HEK293 (cell line): ENCODE measurements at regions not wholly inside any gene's neighbourhood (a gene's known extent, or its start where the extent isn't known, plus 50 kb on each side); places are given as distances from the start of the nearest gene placed in this dataset.

Experiments used
- CTCF ChIA-PET: fragments of 350-600 bp; formaldehyde crosslinking; extraction: SDS; loops from one replicate; lab custom pipeline; 2021; ENCODE audit warnings: antibody characterized with exemption; lab: Yijun Ruan, JAX
- POLR2A ChIA-PET: fragments of 300-600 bp; formaldehyde crosslinking; extraction: SDS; loops from one replicate; lab custom pipeline; 2020; ENCODE audit warnings: antibody characterized with exemption, inconsistent platforms; lab: Yijun Ruan, JAX
- H3K27ac ChIP-seq: fragments of 200-500 bp; sonication (Bioruptor generic); 2 replicates; pipeline ENCODE4 v1.5.1; 2014; ENCODE audit warnings: low read depth, low read length, control low read depth, inconsistent platforms; ENCODE audit errors: extremely low read depth
- H3K36me3 ChIP-seq, 2 experiments: fragments of 200-500 bp in 1 of 2; sonication (Bioruptor generic) in 1 of 2; 1 replicate in 1 of 2; 2 replicates in 1 of 2; pipeline ENCODE4 v1.5.1; 2014 to 2017; ENCODE audit warnings: inconsistent platforms in 2 of 2, low read length in 2 of 2; ENCODE audit not compliant: control insufficient read depth in 2 of 2, insufficient read depth in 1 of 2
- H3K4me1 ChIP-seq: fragments of 200-500 bp; sonication (Bioruptor generic); 2 replicates; pipeline ENCODE4 v1.5.1; 2014; ENCODE audit warnings: mild to moderate bottlenecking, low read length, inconsistent platforms; ENCODE audit not compliant: control insufficient read depth, insufficient read depth
- H3K4me3 ChIP-seq: 2 replicates; pipeline ENCODE4 v1.5.1; 2011; ENCODE audit warnings: low read depth, mild to moderate bottlenecking, control low read depth, low read length, moderate library complexity
- H3K9me3 ChIP-seq: fragments of 200-500 bp; sonication (Bioruptor generic); 2 replicates; pipeline ENCODE4 v1.5.1; 2014; ENCODE audit warnings: low read depth, low read length, inconsistent platforms; ENCODE audit not compliant: control insufficient read depth, insufficient read depth
- BCL11B ChIP-seq: fragments of 450-650 bp; formaldehyde crosslinking; IDR thresholded peaks from 2 replicates; pipeline ENCODE4 v1.5.1; 2016; ENCODE audit warnings: low read depth, missing biosample characterization, missing genetic modification characterization
- KLF17 ChIP-seq: fragments of 450-650 bp; formaldehyde crosslinking; IDR thresholded peaks from 2 replicates; pipeline ENCODE4 v1.5.1; 2016; ENCODE audit warnings: missing biosample characterization, missing genetic modification characterization
- MEIS1 ChIP-seq: sonication (generic); formaldehyde crosslinking; IDR thresholded peaks from 2 replicates; pipeline ENCODE4 v1.8.1; 2022; ENCODE audit warnings: missing genetic modification reagents, mild to moderate bottlenecking, borderline replicate concordance
- SALL2 ChIP-seq: fragments of 450-650 bp; formaldehyde crosslinking; IDR thresholded peaks from 2 replicates; pipeline ENCODE4 v1.5.0; 2017; ENCODE audit warnings: missing biosample characterization, mild to moderate bottlenecking, missing genetic modification characterization, borderline replicate concordance
- SCRT1 ChIP-seq: fragments of 450-650 bp; formaldehyde crosslinking; IDR thresholded peaks from 2 replicates; pipeline ENCODE4 v1.5.1; 2016; ENCODE audit warnings: missing biosample characterization, missing genetic modification characterization, borderline replicate concordance
- SETDB1 ChIP-seq: IDR thresholded peaks from one replicate; pipeline ENCODE4 v1.6.1; 2017; ENCODE audit warnings: mild to moderate bottlenecking, low read length, moderate library complexity, mixed read lengths; ENCODE audit not compliant: insufficient read length
- SP2 ChIP-seq: fragments of 450-650 bp; formaldehyde crosslinking; IDR thresholded peaks from 2 replicates; pipeline ENCODE4 v1.5.1; 2016; ENCODE audit warnings: missing biosample characterization, missing genetic modification characterization
- TRIM28 ChIP-seq: IDR thresholded peaks from 2 replicates; pipeline ENCODE4 v1.6.1; 2011; ENCODE audit warnings: low read length, control low read depth, borderline replicate concordance
- ZBTB48 ChIP-seq: fragments of 450-650 bp; formaldehyde crosslinking; IDR thresholded peaks from 2 replicates; pipeline ENCODE4 v1.5.1; 2016; ENCODE audit warnings: missing biosample characterization, missing genetic modification characterization
- ZBTB49 ChIP-seq: fragments of 450-650 bp; formaldehyde crosslinking; IDR thresholded peaks from 2 replicates; pipeline ENCODE4 v1.5.1; 2016; ENCODE audit warnings: missing biosample characterization, missing genetic modification characterization, low read depth
- ZNF114 ChIP-seq: fragments of 450-650 bp; formaldehyde crosslinking; IDR thresholded peaks from 2 replicates; pipeline ENCODE4 v1.5.0; 2017; ENCODE audit warnings: missing biosample characterization, missing genetic modification characterization
- ZNF274 ChIP-seq, 2 experiments: fragments of 200-500 bp in 1 of 2; fragments of 450-650 bp in 1 of 2; sonication (Bioruptor generic) in 1 of 2; formaldehyde crosslinking in 1 of 2; IDR thresholded peaks; 2 replicates each; pipeline versions ENCODE4 v1.5.1 to v1.6.1; 2014 to 2016; ENCODE audit warnings: borderline replicate concordance in 1 of 2, inconsistent platforms in 1 of 2, low read length in 1 of 2, missing biosample characterization in 1 of 2, missing genetic modification characterization in 1 of 2
- ZNF391 ChIP-seq: fragments of 450-650 bp; formaldehyde crosslinking; IDR thresholded peaks from 2 replicates; pipeline ENCODE4 v1.5.1; 2016; ENCODE audit warnings: low read depth, missing biosample characterization, missing genetic modification characterization, borderline replicate concordance
- ZNF404 ChIP-seq: fragments of 450-650 bp; formaldehyde crosslinking; IDR thresholded peaks from 2 replicates; pipeline ENCODE4 v1.5.1; 2017; ENCODE audit warnings: missing biosample characterization, missing genetic modification characterization
- ZNF501 ChIP-seq: fragments of 450-650 bp; formaldehyde crosslinking; IDR thresholded peaks from 2 replicates; pipeline ENCODE4 v1.5.1; 2016; ENCODE audit warnings: missing biosample characterization, missing genetic modification characterization
- ZNF548 ChIP-seq: fragments of 450-650 bp; formaldehyde crosslinking; IDR thresholded peaks from 2 replicates; pipeline ENCODE4 v1.5.1; 2016; ENCODE audit warnings: missing biosample characterization, missing genetic modification characterization
- ZNF549 ChIP-seq: fragments of 450-650 bp; IDR thresholded peaks from 2 replicates; pipeline ENCODE4 v1.5.1; 2018; ENCODE audit warnings: missing biosample characterization, missing genetic modification characterization, mild to moderate bottlenecking, inconsistent platforms, moderate library complexity
- ZNF585B ChIP-seq: fragments of 450-650 bp; formaldehyde crosslinking; IDR thresholded peaks from 2 replicates; pipeline ENCODE4 v1.5.1; 2016; ENCODE audit warnings: missing biosample characterization, missing genetic modification characterization
- ZNF621 ChIP-seq: fragments of 450-650 bp; formaldehyde crosslinking; IDR thresholded peaks from 2 replicates; pipeline ENCODE4 v1.5.1; 2017; ENCODE audit warnings: missing biosample characterization, missing genetic modification characterization
- ZNF623 ChIP-seq: fragments of 450-650 bp; formaldehyde crosslinking; IDR thresholded peaks from 2 replicates; pipeline ENCODE4 v1.5.1; 2016; ENCODE audit warnings: missing biosample characterization, missing genetic modification characterization
- ZNF747 ChIP-seq: fragments of 450-650 bp; formaldehyde crosslinking; IDR thresholded peaks from 2 replicates; pipeline ENCODE4 v1.5.1; 2016; ENCODE audit warnings: missing biosample characterization, missing genetic modification characterization
- ZNF768 ChIP-seq: fragments of 450-650 bp; formaldehyde crosslinking; IDR thresholded peaks from 2 replicates; pipeline ENCODE4 v1.5.1; 2018; ENCODE audit warnings: missing biosample characterization, mild to moderate bottlenecking, missing genetic modification characterization
- ZSCAN30 ChIP-seq: fragments of 450-650 bp; IDR thresholded peaks from 2 replicates; pipeline ENCODE4 v1.5.1; 2018; ENCODE audit warnings: missing biosample characterization, mild to moderate bottlenecking, missing genetic modification characterization, moderate library complexity
- TF ChIP-seq, protein P1 (sequence below): fragments of 450-650 bp; formaldehyde crosslinking; IDR thresholded peaks from 2 replicates; pipeline ENCODE4 v1.5.1; 2017; ENCODE audit warnings: missing biosample characterization, missing genetic modification characterization

DNA sequence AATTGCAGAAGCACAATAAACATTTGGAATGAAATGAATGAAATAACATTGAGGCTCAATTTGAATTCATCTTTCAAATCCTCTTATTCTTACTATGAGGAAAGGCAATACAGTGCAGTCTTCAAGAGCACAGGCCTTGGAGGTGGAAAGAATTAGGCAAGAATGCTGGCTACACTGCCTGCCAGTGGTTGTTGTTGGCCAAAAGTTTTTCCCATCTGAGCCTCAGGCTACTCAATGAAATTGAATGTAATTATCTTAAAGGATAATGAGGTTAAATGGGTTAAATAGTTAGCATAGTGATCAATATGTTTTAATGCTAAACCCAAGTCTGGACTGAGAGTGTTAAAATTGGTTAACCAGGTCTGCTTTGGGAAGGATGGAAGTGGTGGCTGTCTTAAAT, 140.9 kb downstream of the MBL2 start:
- H3K36me3 ChIP-seq: no peaks in the 10 kb centered on the region
- POLR2A ChIA-PET: no interaction called here
- no peaks in the 10 kb centered on the region for H3K4me1 ChIP-seq
- no peak overlapping the region for H3K27ac ChIP-seq
- no peak overlapping the region for H3K4me3 ChIP-seq
- H3K9me3 ChIP-seq: no peaks in the 10 kb centered on the region
- CTCF ChIA-PET: no interaction called here
- no peak for TF ChIP-seq ZBTB48
- TF ChIP-seq ZNF549 (tag by site-specific recombination): no peak
- TF ChIP-seq SCRT1 (tag by site-specific recombination): no peak
- TF ChIP-seq ZNF747: no peak
- TF ChIP-seq ZNF501: no peak
- no peak for TF ChIP-seq ZBTB49 (tag by site-specific recombination)
- TF ChIP-seq KLF17 (tag by site-specific recombination): no peak
- TF ChIP-seq, protein P1, sequence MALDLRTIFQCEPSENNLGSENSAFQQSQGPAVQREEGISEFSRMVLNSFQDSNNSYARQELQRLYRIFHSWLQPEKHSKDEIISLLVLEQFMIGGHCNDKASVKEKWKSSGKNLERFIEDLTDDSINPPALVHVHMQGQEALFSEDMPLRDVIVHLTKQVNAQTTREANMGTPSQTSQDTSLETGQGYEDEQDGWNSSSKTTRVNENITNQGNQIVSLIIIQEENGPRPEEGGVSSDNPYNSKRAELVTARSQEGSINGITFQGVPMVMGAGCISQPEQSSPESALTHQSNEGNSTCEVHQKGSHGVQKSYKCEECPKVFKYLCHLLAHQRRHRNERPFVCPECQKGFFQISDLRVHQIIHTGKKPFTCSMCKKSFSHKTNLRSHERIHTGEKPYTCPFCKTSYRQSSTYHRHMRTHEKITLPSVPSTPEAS (tag by site-specific recombination): no peak
- TF ChIP-seq ZNF548: no peak
- TF ChIP-seq ZNF621 (tag by site-specific recombination): no peak
- TF ChIP-seq ZNF585B (tag by site-specific recombination): no peak
- TF ChIP-seq BCL11B (tag by site-specific recombination): no peak
- no peak for TF ChIP-seq SALL2
- no peak for TF ChIP-seq ZSCAN30 (tag by site-specific recombination)
- TF ChIP-seq ZNF274 (IDR thresholded peaks at IDR 0.05; ENCODE audit: low read length): no peak
- no peak for TF ChIP-seq ZNF274 (tag by site-specific recombination; IDR thresholded peaks at IDR 0.05; ENCODE audit: borderline replicate concordance)

DNA sequence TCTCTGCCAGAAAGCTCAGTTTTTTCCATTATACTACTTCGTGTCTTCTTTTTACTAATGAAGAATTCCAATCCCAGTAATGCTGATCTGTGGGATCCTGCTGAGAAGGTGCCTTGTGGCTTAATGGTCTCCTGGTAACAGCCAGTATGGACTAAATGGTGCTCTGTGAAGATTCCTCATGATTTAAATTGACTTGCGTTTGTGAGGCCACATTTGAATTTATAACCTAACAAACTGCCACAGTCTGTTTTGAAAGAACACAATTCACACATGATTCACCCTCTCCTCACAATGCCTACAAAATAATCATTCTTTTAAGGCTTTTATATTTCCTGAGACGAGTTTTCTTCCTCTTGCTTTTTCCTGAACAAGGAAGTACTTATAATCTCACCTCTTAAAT, 140.0 kb downstream of the MBL2 start:
- H3K36me3 ChIP-seq: no peaks in the 10 kb centered on the region
- no peak for TF ChIP-seq TRIM28
- no peak for TF ChIP-seq ZNF768
- TF ChIP-seq ZNF274 (IDR thresholded peaks at IDR 0.05; ENCODE audit: low read length): no peak
- TF ChIP-seq ZNF274 (tag by site-specific recombination; IDR thresholded peaks at IDR 0.05; ENCODE audit: borderline replicate concordance): no peak
- no peak for TF ChIP-seq MEIS1 (CRISPR knock-in tag)
- no peak for TF ChIP-seq ZNF114 (tag by site-specific recombination)
- TF ChIP-seq, protein P1 (tag by site-specific recombination): no peak
- no peak for TF ChIP-seq ZNF391
- TF ChIP-seq ZNF623 (tag by site-specific recombination): no peak
- no peak for TF ChIP-seq ZNF404
- no peak for TF ChIP-seq SP2
- TF ChIP-seq SETDB1: no peak
- ChIA-PET CTCF (no interaction called here), POLR2A (no interaction called here)
- H3K27ac ChIP-seq: no peak overlapping the region
- no peaks in the 10 kb centered on the region for H3K9me3 ChIP-seq
- no peaks in the 10 kb centered on the region for H3K4me1 ChIP-seq
- no peak overlapping the region for H3K4me3 ChIP-seq
